Prostate gland (tissue), 2 donors: ENCODE measurements at regions not wholly inside any gene's neighbourhood (a gene's known extent, or its start where the extent isn't known, plus 50 kb on each side); places are given as distances from the start of the nearest gene placed in this dataset.
"Not testable (repeated sequence)": the region's sequence is repeated elsewhere in the genome, so short reads cannot be mapped to it uniquely, and the experiment has no call there.

Experiments used
- DNase-seq: peaks from one replicate; pipeline ENCODE4 v3.0.0-alpha.2; 2019; ENCODE audit warnings: low spot score
- H3K27ac ChIP-seq, 2 donors: fragments of 200-600 bp; sonication (generic); 2 replicates each; pipeline ENCODE4 v1.5.1; 2017 to 2019
- H3K27me3 ChIP-seq: fragments of 200-600 bp; sonication (generic); replicated peaks from 2 replicates; pipeline ENCODE4 v1.5.1; 2019; ENCODE audit not compliant: insufficient read depth
- H3K36me3 ChIP-seq, 2 donors: fragments of 200-600 bp; sonication (generic); 1 replicate in 1 of 2; 2 replicates in 1 of 2; pipeline versions ENCODE4 v1.5.1 to v1.8.1; 2017 to 2019
- H3K4me1 ChIP-seq: fragments of 200-600 bp; sonication (generic); replicated peaks from 2 replicates; pipeline ENCODE4 v1.5.1; 2019
- H3K4me3 ChIP-seq, 2 donors: fragments of 200-600 bp; sonication (generic); 2 replicates each; pipeline ENCODE4 v1.5.1; 2017 to 2019
- H3K9me3 ChIP-seq: fragments of 200-600 bp; sonication (generic); 2 replicates; pipeline ENCODE4 v1.5.1; 2017
- CTCF ChIP-seq, 4 experiments: fragments of 200-600 bp in 2 of 4; fragments of 450-650 bp in 2 of 4; sonication (generic) in 2 of 4; IDR thresholded peaks; 1 replicate in 3 of 4; 2 replicates in 1 of 4; pipeline ENCODE4 v1.5.1; 2016 to 2019; ENCODE audit warnings: antibody characterized with exemption in 4 of 4, mild to moderate bottlenecking in 2 of 4, moderate library complexity in 2 of 4
- POLR2A ChIP-seq: fragments of 450-650 bp; IDR thresholded peaks from one replicate; pipeline ENCODE4 v1.6.1; 2016; ENCODE audit warnings: antibody characterized with exemption, mild to moderate bottlenecking
- POLR2AphosphoS5 ChIP-seq: sonication (generic); formaldehyde crosslinking; IDR thresholded peaks from one replicate; pipeline ENCODE4 v1.6.1; 2017; ENCODE audit warnings: antibody characterized with exemption
- WGBS: methylation state at CpG from one replicate; pipeline ENCODE4 v1.1.5; 2018; 5-methylcytosine and 5-hydroxymethylcytosine counted together
- intact Hi-C: fragments of 100-400 bp; cut with DNase I; formaldehyde crosslinking; loops from one replicate; pipeline ENCODE4 v1.14.2; 2022

DNA sequence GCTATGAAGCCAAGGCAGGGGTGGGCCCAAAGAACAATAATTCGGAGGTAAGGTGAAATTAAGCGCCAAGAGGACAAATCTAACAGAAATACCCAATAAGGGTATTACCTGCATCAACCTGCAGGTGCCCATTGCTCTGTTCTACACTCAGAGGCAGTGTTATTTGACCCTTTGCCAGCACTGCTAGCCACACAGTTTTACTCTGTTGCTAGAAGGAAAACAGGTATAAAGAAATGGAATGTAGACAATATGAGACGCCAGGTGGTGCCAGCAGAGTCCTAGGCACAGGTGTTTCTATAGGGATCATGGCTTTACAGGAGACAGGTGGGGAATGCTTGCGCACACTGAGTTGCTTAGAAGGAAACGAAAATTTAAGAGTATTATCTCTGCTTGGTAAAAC is 201.3 kb downstream of the HTR1A start:
- no peak overlapping the region for H3K4me3 ChIP-seq
- DNase-seq: no peak
- no peak for TF ChIP-seq CTCF (IDR thresholded peaks at IDR 0.05)
- TF ChIP-seq POLR2AphosphoS5: no peak
- no peak for TF ChIP-seq POLR2A
- no peaks in the 10 kb centered on the region for H3K27me3 ChIP-seq
- no peak overlapping the region for H3K27ac ChIP-seq
- H3K4me1 ChIP-seq: no peaks in the 10 kb centered on the region
- no peaks in the 10 kb centered on the region for H3K9me3 ChIP-seq
- intact Hi-C loops: no loop called here
- 74% methylated on average over 5 of the region's 5 CpGs for WGBS
- H3K36me3 ChIP-seq: no peaks in the 10 kb centered on the region

- Histone ChIP-seq H3K9me3 (no peaks in the 10 kb centered on the region), H3K36me3 (no peaks in the 10 kb centered on the region), H3K27ac (no peak overlapping the region), H3K4me1 (no peaks in the 10 kb centered on the region), H3K27me3 (no peaks in the 10 kb centered on the region), H3K4me3 (no peak overlapping the region)
- WGBS: 86% methylated on average over 1 of the region's 1 CpG
- TF ChIP-seq CTCF (IDR thresholded peaks at IDR 0.05): no peak
- TF ChIP-seq POLR2A: no peak
- no peak for TF ChIP-seq POLR2AphosphoS5
- intact Hi-C loops: no loop called here
- no peak for DNase-seq
These were observed 219.0 kb downstream of the HTR1A start for GRCh38 chr5:63743096-63743798.

DNA sequence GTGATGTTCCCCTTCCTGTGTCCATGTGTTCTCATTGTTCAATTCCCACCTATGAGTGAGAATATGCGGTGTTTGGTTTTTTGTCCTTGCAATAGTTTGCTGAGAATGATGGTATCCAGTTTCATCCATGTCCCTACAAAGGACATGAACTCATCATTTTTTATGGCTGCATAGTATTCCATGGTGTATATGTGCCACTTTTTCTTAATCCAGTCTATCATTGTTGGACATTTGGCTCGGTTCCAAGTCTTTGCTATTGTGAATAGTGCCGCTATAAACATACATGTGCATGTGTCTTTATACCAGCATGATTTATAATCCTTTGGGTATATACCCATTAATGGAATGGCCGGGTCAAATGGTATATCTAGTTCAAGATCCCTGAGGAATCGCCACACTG is 229.4 kb downstream of the HTR1A start:
- H3K4me1 ChIP-seq, H3K4me3 ChIP-seq, H3K36me3 ChIP-seq, intact Hi-C loops, H3K27ac ChIP-seq, H3K27me3 ChIP-seq, H3K9me3 ChIP-seq, DNase-seq: not testable (repeated sequence)
- WGBS: 89% methylated on average over 5 of the region's 5 CpGs

DNA sequence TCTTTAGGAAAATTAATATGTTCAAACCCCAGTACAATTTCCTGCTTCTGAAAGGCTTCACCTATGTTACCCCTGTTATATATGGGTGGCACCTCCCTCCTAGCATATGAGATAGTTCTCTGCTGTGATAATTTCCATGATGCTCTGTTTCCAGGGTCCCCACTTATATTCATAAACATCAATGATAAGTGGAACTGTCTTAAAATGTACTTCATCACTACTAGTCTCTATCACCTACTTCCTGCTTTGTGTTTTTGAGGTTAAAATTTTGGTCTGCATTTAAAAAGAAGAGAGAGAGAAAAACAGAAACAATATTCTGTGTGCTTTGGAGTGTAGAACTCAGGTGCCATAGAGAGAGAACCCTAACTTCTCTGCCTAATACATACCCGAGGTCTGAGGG is 234.7 kb downstream of the HTR1A start:
- 75% methylated on average over 1 of the region's 1 CpG for WGBS
- Histone ChIP-seq H3K4me3 (no peak overlapping the region), H3K9me3 (no peaks in the 10 kb centered on the region), H3K36me3 (no peaks in the 10 kb centered on the region), H3K27me3 (no peaks in the 10 kb centered on the region), H3K27ac (no peak overlapping the region), H3K4me1 (no peaks in the 10 kb centered on the region)
- TF ChIP-seq POLR2A (no peak), CTCF (IDR thresholded peaks at IDR 0.05) (no peak), POLR2AphosphoS5 (no peak)
- intact Hi-C loops: no loop called here
- no peak for DNase-seq

DNA sequence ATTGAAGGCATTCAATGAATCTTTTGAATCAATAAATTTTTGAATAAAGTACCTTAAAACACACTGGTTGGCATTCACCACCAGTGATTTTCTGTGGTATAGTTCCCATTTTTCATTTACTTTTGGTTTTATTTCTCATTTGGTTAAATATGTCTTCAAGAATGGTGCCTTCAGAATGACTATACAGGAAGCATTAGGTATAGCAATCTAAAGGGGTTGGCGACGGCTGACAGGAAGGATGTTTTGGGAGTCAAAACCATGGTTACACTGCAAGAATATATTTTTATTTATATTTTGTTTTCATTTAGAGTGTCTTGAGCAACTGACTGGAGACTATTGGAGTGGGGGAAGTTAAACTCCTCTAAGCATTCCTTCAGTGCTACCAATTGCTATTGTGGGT is 235.7 kb downstream of the HTR1A start:
- TF ChIP-seq CTCF (IDR thresholded peaks at IDR 0.05) (no peak), POLR2AphosphoS5 (no peak), POLR2A (no peak)
- WGBS: 88% methylated on average over 2 of the region's 2 CpGs
- Histone ChIP-seq H3K27ac (no peak overlapping the region), H3K9me3 (no peaks in the 10 kb centered on the region), H3K4me3 (no peak overlapping the region), H3K36me3 (no peaks in the 10 kb centered on the region), H3K4me1 (no peaks in the 10 kb centered on the region), H3K27me3 (no peaks in the 10 kb centered on the region)
- no peak for DNase-seq
- intact Hi-C loops: no loop called here
